Peyer's patch (tissue), 4 donors: ENCODE measurements at regions not wholly inside any gene's neighbourhood (a gene's known extent, or its start where the extent isn't known, plus 50 kb on each side); places are given as distances from the start of the nearest gene placed in this dataset.

Experiments
- POLR2A ChIP-seq, 2 donors: fragments of 450-650 bp; IDR thresholded peaks; one replicate each; pipeline ENCODE4 v1.5.1; 2017; ENCODE audit warnings: antibody characterized with exemption in 2 of 2, mild to moderate bottlenecking in 2 of 2, moderate library complexity in 2 of 2
- TF ChIP-seq, protein P1 (sequence below), 6 experiments: fragments of 450-650 bp in 4 of 6; fragments of 200-600 bp in 2 of 6; sonication (generic) in 1 of 6; IDR thresholded peaks; one replicate each; pipeline ENCODE4 v1.5.1; 2017 to 2019; ENCODE audit warnings: antibody characterized with exemption in 6 of 6, mild to moderate bottlenecking in 3 of 6, moderate library complexity in 1 of 6

DNA sequence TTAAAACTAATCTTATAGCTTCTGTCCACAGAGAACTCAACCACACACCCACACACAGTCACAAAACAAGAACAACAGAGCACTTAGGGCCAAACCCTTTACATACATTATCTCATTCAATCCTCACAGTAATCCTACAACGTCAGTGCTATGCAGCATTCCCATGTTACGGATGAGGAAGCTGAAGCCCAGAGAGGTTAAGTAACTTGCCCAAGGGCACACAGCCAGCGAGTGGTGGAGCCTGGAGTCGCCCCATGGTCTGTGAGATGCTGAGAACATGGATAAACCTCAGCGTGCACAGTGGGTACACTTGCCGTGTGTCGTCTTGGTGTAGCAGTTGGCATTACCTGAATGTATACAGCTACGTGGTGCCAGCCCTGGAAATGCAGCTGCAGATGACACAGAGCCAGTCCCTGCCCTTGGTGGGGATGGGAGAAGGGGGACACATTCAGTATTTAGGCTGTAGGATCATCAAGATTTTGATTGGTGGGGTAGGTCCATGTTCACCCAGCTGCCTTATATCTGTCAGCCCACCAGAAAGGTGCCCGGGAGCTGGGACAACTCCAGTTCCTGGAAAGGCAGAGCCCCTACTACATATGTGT is 177.0 kb downstream of the IRF8 start:
- TF ChIP-seq, protein P1, sequence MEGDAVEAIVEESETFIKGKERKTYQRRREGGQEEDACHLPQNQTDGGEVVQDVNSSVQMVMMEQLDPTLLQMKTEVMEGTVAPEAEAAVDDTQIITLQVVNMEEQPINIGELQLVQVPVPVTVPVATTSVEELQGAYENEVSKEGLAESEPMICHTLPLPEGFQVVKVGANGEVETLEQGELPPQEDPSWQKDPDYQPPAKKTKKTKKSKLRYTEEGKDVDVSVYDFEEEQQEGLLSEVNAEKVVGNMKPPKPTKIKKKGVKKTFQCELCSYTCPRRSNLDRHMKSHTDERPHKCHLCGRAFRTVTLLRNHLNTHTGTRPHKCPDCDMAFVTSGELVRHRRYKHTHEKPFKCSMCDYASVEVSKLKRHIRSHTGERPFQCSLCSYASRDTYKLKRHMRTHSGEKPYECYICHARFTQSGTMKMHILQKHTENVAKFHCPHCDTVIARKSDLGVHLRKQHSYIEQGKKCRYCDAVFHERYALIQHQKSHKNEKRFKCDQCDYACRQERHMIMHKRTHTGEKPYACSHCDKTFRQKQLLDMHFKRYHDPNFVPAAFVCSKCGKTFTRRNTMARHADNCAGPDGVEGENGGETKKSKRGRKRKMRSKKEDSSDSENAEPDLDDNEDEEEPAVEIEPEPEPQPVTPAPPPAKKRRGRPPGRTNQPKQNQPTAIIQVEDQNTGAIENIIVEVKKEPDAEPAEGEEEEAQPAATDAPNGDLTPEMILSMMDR (IDR thresholded peaks at IDR 0.05) = no peak
- TF ChIP-seq POLR2A (IDR thresholded peaks at IDR 0.05) = no peak
